Right hindlimb (tissue), 1 donor: ENCODE measurements at regions not wholly inside any gene's neighbourhood (a gene's known extent, or its start where the extent isn't known, plus 50 kb on each side); places are given as distances from the start of the nearest gene placed in this dataset.

ENCODE experiments used
- DNase-seq: peaks from one replicate; pipeline ENCODE4 v3.0.0-alpha.2; 2018

DNA sequence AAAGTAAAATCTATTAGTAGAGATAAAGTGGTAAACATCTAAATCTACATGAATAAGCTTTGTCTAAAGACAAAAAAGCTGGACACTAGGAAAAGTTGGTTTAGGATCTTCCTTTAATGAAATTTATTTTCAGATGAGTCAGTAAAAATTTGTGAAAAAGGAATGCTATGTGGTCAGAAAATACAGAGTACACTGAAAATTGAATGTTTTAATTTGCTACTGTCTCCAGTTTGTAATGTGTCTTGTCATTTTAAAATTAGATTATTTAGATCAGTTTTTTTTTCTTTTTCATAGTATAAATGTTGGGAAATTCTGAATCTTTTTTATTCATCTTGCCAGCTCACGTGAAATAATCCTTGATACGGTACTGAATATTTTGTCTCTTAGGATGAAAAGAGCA, 56.9 kb downstream of the SLITRK6 start:
- DNase-seq: no peak

DNA sequence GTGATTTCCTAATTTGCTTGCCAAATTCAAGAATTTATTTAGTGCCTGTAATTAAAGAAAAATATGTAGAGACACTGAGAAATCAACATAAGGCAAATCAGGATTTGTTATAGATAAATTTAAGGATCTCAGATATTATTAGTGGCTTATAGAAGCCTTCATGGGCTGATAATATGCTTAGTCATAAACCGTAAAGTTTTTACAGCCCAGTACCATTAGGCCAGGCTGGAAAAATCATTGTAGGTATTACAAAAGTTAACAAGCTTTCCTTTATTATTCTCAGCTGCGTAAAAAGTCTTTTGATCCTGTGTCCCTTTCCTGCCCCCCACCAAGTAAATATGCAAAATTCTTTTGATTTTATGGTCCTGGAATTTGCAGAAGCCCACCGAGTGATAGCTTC, 58.2 kb downstream of the SLITRK6 start:
- DNase-seq: no peak

DNA sequence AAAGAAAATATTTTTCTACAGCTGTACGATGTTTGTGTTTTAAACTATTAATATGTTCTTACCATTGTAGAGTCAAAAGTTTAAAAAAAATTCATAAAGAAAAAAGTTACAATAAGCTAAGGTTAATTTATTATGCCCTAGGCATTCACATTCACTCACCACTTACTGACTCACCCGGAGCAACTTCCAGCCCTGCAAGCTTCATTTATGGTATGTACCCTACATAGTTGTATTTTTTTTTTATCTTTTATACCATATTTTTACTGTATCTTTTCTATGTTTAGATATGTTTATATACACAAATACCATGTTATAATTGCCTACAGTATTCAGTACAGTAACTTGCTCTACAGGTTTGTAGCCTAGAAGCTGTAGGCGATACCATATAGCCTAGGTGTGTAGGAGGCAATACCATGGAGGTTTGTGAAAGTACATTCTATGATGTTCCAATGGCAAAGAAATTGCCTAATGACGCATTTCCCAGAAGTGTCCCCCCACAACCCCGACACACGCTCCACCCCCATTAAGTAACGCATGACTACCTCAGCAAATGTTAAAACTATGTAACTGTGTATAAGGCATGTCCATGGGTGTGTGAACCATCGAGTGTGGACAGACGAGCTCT, 60.4 kb downstream of the SLITRK6 start:
- no peak for DNase-seq

DNA sequence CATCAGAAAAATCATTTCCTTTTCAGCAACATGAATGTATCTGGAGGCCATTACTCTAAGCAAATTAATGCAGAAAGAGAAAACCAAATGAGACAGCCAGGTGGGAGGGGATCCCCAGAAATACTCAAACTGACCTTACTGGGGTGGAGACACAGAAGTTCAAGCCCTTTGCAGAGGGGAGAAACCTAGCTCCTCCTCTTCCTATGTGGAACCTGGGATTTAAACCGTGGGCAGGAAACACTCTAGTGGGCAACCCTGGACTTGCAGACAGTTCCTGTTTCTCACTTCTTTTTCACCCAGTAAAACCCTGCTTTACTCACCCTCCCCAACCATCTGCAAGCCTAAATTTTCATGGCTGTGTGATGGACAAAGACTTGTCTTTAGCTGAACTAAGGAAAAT, 61.3 kb downstream of the SLITRK6 start:
- DNase-seq: no peak

DNA sequence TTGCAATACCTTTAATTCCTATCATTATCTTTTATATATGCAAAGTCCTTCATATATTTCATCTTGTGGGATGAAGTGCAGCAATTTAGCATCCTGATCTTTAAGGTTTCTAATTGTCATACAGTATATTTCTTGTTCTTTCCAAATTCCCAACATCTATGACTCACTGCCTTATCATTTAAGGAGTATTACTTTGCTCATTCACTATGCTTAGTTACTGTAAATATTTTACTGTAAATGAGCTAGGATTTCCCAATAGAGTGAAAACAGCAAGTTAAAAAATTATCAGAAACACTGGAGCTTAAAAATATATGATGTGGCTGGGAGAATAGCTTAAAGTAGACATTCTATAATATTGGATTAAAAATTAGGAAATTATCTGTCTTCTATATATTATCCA, 69.9 kb downstream of the SLITRK6 start:
- DNase-seq: no peak

DNA sequence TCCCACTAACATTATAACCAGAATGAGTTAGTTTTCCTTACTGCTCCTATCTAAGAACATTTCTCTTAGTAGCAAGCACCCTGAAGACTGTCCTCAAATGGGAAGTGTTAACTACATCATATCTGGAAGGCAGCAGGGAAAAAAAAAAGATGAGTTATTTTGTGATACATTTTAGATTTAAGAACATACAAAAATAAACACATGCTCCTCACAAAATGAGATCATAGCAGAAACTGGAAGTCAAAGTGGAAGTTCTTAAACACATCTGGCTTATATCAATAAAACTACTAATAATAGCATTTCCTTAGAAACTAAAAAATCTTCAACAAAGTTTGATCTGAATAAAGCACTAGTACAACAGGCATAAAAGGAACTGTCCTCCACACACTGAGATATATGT, 70.4 kb downstream of the SLITRK6 start:
- DNase-seq: no peak

DNA sequence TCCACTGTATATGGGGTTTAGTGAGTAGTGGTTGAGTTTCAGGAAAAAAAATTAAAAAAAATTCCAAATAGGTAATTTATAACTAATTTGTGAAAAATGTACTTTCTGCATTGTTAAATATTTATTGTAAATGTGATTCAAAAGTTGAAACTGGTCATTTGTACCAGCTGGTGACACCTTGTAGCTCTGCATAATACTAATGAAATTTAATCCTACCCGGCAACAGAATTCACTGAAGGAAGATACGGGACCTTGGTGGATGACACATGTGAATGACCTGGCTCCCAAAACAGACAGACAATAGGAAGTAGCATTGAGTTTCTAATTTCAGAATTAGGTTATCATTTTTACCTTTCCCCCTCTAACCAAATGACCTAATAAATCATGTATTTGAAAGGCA, 73.8 kb downstream of the SLITRK6 start:
- DNase-seq: no peak

DNA sequence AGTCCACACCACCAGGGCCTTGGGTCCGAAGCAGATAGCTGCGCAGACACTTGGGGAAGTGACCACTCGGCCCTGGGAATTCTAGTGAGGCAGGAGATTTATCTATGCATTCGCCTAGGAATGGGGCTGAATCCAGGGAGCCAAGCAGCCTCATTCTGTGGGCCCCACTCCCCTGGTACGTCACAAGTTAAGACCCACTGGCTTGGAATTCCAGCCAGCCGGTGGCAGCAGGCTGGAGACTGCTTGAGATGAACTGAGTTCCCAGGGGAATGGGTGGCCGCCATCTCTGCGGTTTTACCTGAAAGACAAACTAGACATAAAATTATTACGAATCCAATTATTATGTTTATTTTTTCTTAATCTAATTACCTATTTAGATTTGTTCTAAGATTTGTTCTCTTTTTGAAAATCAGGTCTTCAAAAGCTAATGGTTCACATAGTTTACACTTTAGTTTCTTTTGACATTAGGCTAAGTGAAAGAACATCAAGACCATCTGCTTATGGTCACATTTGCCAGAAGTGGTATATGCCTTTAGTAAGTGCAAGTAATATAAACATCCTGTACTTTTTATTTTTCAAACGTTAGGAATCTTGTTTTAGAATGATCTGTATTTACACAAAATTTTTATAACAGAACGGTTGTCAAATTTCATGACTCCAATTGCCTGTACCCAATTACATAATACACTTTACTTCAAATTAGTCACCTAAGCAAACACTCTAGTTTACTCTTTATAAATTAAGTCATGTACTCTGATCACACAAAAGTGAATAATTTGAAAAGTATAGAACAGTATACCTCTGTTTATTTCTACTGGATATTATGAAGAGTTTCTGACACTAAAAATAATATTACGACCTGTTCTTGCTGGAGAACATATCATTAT, 74.4 kb downstream of the SLITRK6 start:
- DNase-seq: no peak

DNA sequence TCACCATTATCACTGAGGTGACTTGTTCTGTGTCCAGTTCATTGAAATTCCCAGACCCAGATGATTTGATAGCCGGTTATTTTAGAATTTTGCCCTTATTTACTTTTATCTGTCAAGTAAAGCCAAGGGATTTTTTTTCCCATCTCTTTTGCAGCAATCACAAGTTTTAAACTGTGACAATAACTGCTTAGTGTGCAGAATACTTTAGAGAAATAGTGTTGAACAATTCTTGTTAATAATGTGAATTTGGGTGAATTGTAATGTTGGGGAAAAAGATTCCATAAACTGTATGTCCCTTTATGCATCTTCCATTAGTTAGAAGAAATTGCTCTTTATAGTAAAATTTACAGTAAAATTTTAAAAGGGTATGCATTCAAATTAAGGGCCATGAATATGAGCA, 79.5 kb downstream of the SLITRK6 start:
- DNase-seq: no peak

DNA sequence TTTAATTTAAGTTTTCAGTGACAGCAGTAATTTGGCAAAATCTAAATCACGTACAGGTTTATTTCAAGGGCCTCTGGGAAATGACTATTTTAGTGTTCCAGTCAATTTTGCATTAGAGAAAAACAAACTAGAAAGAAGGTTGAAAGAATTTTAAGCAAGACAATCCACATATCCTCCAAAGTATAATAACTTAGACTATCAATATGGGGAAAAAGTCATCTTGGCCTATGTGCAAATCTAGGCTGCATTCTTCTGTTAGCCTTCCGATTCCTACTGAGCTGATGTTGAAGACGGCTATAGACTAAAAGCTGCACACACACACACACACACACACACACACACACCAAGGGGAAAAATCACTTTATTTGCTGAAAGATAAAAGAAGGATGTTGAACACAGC, 81.3 kb downstream of the SLITRK6 start:
- DNase-seq: no peak

DNA sequence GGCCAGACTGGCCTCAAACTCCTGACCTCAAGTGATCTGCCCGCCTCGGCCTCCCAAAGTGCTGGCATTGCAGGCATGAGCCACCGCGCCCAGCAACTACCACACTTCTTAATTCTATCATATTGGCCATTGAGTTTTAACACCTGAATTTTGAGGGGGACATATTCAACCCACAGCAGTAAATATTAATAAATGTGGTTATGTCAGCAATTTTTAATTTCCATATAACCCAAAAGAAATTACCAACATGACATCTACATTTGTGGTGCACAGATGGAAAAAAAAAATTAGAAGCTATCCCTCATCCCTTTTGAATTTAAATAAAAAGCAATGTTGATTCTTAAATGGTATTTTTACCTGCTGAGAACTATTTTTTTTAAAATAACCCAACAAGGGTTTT, 88.7 kb downstream of the SLITRK6 start:
- no peak for DNase-seq

DNA sequence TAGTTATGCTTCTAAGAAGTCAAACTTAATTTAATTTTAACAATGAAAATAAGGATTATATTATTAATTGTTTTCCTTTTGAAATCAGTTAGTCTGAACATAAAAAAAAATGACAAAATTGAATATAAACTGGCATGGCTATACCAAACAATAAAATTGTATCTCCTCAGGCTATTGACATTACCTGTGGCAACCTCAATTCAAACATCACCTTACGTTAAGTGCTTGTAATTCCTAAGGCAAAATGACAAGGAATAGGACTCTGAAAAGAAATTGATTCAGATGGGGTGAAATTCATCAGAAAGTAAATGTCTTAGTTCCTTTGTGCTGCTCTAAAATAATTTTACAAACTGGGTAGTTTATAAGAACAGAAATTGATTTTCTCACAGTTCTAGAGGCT, 89.5 kb downstream of the SLITRK6 start:
- no peak for DNase-seq

DNA sequence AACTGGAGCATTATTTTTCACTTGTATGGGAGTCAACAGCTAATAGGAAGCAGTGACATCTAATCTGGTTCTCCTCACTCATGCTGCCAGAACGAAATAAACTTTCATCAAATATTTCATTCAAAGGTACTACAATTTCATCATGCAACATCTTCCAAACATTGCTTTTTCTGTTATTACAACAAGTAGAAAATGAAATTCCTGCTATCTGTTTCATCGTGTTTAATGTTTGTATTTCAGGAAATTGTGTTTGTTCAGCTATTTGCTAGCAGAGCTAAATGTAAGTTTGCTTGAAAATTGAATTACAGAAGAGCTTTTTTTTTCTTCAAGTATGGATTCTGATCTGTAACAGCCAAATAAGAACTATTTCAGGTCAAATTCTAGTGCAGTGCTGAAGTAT, 90.1 kb downstream of the SLITRK6 start:
- no peak for DNase-seq

DNA sequence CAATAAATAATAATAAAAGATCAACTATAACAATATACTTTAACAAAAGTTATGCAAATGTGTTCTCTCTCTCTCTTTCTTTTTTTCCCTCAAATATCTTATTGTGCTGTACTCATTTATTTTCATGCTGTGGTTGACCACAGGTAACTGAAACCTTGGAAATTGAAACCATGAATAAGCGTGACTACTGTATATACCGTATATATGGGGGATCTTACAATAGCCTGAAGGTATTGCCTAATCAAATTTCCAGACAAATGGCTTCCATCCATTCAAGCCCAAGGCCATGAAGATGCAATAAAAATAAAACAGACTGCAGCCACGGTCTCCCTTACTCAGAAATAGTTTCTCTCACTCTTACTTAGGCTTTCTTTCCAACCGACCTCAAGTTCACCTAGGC, 98.3 kb downstream of the SLITRK6 start:
- no peak for DNase-seq

DNA sequence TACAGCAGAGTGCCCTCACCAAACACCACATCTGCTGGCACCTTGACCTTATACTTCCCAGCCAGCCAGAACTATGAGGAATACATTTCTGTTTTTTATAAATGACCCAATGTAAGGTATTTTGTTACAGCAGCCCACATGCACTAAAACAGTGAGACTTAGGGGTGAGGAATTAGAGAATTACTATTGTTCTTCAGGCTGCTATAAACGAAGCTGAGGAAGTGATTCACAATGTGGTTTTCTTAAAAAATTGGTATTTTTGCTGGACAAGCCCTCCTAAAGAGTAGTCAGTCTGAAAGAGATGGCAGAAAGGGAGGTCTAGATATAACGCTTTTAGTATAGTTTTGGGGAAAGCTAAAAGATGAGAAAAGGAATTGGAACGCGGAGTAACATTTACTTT, 101.0 kb downstream of the SLITRK6 start:
- no peak for DNase-seq

DNA sequence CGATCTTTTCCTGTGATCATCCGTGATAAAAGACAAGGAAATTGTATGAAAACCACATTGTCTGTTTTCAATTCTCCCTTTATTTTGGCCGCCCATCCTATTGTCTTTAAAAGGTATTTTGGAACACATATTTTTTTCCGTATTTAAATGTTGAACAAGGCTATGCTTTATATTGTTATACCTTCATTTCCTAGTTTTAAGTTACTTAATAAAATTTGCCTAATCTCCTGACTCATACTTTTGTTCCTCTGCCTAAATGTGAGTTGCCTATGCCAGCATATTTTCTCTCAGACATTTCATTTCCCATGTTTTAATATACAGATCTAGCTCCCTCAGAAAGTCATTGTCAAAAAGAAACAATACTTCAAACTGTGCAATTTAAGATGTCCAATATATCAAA, 104.2 kb downstream of the SLITRK6 start:
- no peak for DNase-seq

DNA sequence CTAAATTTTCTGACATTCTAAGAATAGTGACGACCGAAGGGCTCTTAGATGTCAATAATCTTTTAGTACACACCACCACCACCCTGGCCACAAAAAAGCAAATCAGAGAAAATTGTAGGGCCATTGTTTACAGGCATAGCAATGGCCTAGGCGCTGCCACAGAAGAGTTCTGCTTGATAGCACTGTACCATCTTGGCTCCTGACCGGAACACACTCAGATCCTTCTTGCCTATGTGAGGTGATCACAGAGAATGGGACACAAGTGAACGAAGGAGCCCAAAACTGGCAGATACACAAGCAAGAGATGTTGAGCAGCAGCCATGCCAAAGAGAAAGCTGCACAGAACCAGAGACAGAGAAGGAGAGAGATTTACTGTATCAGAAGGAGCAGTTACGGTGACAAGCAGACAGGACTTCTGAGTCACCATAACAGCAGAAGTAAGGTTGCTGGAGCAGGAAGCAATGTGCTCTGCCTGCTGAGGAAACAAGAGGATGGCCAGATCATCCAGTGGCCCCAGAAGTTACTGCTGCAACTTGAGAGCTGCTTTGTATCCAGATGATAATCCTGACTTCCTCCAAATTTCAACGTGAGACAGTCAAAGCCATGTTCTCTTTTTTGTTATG, 105.2 kb downstream of the SLITRK6 start:
- no peak for DNase-seq

DNA sequence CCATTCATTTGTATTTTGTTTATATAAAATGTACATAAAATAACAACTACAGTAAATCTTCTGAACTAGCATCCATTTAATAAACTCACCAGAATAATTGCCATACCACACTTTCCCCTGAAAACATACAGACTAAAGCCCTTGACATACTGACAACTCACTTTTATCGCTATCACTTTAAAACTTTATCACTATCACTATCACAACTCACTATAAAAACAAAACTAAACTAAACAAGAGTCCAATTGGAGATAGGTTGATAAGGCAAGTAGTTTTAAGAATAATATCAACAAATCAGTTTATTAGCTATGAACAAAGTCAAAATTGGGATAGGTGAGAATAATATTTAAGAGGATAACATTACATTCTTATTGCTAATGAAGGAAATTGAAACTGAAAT, 108.9 kb downstream of the SLITRK6 start:
- no peak for DNase-seq

DNA sequence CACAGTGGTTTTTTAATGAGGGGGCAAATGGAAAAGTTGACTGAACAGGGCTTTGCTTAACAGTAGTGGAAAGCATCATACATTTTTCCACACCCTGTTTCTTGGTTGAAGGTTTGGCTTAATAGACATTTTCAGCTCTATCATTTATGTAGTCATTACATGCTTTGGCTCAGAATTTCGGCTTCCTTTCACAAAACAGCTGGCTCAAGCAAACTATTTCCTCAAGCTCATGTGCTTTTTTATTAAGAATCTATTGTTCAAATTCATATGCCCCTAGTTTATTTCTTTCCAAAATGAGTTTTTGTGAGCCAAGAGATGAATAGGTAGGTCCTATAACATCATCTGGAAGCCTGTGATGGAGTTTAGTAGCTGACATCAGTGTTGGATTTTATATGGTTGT, 113.8 kb downstream of the SLITRK6 start:
- DNase-seq: no peak

DNA sequence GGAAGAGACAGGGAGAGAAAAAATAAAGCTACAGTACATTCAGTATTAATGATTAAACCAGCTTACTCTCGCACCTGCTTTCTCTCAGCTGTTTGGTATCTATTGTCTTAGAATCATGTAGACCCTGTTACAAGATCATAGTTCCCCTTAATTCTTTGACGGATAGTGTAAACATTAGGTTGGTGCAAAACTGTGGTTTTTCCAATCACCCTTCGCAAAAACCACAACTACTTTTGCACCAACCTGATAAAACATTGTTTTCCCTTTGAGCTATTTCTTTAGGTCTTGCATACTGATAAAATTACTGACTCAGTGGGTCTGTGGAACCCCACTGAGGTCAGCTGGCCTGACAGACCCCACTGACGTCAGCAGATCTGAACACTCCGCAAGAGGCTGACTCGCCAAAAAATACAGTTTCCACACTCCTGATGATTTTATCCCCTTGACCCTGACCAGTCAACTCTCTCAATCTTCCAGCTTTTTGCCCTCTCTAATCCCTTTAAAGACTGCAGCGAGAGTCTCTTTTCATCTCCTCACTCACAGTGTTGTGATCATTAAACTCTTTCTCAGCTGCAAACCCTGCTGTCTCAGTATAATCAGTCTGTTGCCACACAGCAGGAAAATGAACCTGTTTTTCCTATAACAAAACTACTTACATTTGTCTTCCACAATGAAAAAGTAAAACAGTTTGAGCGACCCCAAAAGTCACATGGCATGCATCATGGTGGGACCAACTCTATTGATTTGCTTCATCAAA, 123.9 kb downstream of the SLITRK6 start:
- DNase-seq: no peak

DNA sequence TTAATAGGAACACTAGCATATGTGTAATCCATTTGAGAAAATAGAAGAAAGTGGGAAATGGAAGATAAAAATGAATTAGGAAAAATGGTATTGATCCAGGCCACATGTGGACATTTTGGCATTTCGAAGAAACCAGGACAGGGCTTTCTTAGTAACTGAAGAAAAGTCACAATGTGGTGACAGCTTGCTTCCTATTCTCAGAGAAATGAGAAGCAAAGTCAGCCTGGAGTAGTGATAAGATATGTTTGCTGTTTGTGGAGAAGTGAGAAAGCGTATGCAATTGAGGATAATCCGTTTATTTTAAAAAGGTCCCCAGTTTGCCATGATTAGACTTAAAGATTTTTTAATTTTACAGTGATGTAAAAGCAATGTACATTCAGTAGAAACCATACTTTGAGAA, 127.9 kb downstream of the SLITRK6 start:
- DNase-seq: no peak

DNA sequence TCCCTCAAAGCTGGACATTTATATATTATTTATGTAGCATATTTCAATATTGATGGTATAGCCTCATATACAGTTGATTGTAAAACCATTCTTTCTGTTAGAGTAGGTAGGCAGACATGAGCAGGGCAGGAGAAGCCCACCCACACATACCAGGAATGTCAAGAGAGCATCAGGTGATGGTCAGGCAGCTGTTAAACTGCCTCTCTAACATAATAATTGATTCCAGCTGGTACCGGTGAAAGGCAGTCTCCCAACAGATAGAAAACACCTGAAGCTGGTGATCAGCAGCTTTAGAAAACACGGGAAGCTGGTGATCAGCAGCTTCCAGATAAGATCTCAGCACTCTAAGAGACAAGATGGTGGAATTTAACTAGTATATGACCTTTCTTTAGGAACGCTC, 132.9 kb downstream of the SLITRK6 start:
- DNase-seq: no peak

DNA sequence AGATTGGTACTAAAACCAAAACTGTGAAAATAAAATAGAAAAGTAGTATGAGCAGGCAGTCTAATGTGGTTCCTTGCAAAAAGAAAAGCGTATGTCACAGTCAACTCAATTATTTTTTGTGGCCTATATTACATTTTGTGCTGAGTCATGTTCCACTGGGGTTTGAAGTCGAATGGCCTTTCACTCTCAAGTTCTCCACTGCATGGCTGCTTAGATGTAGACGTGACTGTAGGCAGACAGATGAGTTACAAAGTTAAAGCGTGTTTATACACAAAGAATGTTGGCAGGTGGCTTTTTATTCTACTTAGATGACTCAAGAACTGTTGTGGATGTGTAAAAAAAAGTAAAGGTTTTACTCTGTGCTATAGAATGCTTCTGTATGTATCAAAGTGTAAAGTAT, 133.9 kb downstream of the SLITRK6 start:
- no peak for DNase-seq

DNA sequence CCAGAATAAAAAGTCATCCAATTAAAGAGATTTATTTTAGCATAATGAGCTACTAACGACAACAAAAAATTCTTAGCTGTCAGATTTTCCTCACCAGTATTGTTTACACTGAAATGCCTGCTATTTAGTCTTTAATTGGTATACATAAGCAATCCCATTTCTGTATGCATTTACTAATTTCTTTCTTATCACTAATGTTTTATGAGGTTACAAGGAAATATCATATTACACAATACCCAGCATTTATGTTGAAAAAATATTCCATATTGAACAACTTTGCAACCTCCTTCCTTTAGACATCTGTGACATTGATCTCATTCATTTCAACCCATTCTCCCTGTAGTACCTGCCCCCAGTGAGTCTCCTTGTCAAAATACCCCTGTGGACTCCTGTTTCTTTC, 135.4 kb downstream of the SLITRK6 start:
- DNase-seq: no peak
